Upper lobe of right lung (tissue), 1 donor: ENCODE measurements at regions not wholly inside any gene's neighbourhood (a gene's known extent, or its start where the extent isn't known, plus 50 kb on each side); places are given as distances from the start of the nearest gene placed in this dataset.

Experiments used
- ATAC-seq: fragments of 200-7000 bp; cut with Tn5 transposase; one replicate; pipeline ENCODE4 v1.9.1; 2020; ENCODE audit warnings: mild to moderate bottlenecking, moderate library complexity
- DNase-seq: peaks from one replicate; pipeline ENCODE4 v3.0.0-alpha.2; 2020
- H3K27ac ChIP-seq: fragments of 200-600 bp; one replicate; pipeline ENCODE4 v1.8.0; 2022
- H3K27me3 ChIP-seq: fragments of 200-600 bp; one replicate; pipeline ENCODE4 v1.8.0; 2022; ENCODE audit warnings: mild to moderate bottlenecking
- H3K36me3 ChIP-seq: fragments of 200-600 bp; one replicate; pipeline ENCODE4 v1.8.0; 2022
- H3K4me1 ChIP-seq: fragments of 200-600 bp; one replicate; pipeline ENCODE4 v1.8.0; 2022
- H3K4me3 ChIP-seq: fragments of 200-600 bp; one replicate; pipeline ENCODE4 v1.8.0; 2022; ENCODE audit warnings: mild to moderate bottlenecking
- H3K9me3 ChIP-seq: fragments of 200-600 bp; one replicate; pipeline ENCODE4 v1.8.0; 2022
- CTCF ChIP-seq: fragments of 200-600 bp; IDR thresholded peaks from one replicate; pipeline ENCODE4 v1.8.0; 2022; ENCODE audit warnings: antibody characterized with exemption
- intact Hi-C: fragments of 100-400 bp; cut with DNase I; formaldehyde crosslinking; loops from one replicate; pipeline ENCODE4 v1.11.0; 2022
- donor health status: DM: no; HTN: yes; CAD: no; lungs with severe emphysema.

GRCh38 chr1:217230412-217230811 is 400.5 kb downstream of the GPATCH2 start:
- Histone ChIP-seq H3K9me3 (no peaks in the 10 kb centered on the region), H3K36me3 (no peaks in the 10 kb centered on the region), H3K4me1 (no peaks in the 10 kb centered on the region), H3K27ac (no peak overlapping the region), H3K4me3 (no peak overlapping the region), H3K27me3 (no peaks in the 10 kb centered on the region)
- TF ChIP-seq CTCF, result no peak
- DNase-seq, result no peak
- intact Hi-C loops, result no loop called here
- ATAC-seq, result no peak

GRCh38 chr1:217228689-217229088 is 402.2 kb downstream of the GPATCH2 start:
- H3K9me3 ChIP-seq, result no peaks in the 10 kb centered on the region
- intact Hi-C loops, result no loop called here
- H3K36me3 ChIP-seq, result no peaks in the 10 kb centered on the region
- H3K4me1 ChIP-seq, result no peaks in the 10 kb centered on the region
- ATAC-seq (no peak), DNase-seq (no peak)
- no peak for TF ChIP-seq CTCF
- no peak overlapping the region for H3K27ac ChIP-seq
- H3K4me3 ChIP-seq, result no peak overlapping the region
- H3K27me3 ChIP-seq, result no peaks in the 10 kb centered on the region

- intact Hi-C loops, result no loop called here
- no peak for DNase-seq
- no peaks in the 10 kb centered on the region for H3K9me3 ChIP-seq
- H3K27me3 ChIP-seq, result no peaks in the 10 kb centered on the region
- no peak overlapping the region for H3K27ac ChIP-seq
- H3K36me3 ChIP-seq, result no peaks in the 10 kb centered on the region
- TF ChIP-seq CTCF, result no peak
- H3K4me3 ChIP-seq, result no peak overlapping the region
- no peaks in the 10 kb centered on the region for H3K4me1 ChIP-seq
- no peak for ATAC-seq
Measured at GRCh38 chr1:217224201-217224600, 406.7 kb downstream of the GPATCH2 start.

- Histone ChIP-seq H3K27me3 (no peaks in the 10 kb centered on the region), H3K4me1 (no peaks in the 10 kb centered on the region), H3K36me3 (no peaks in the 10 kb centered on the region), H3K9me3 (no peaks in the 10 kb centered on the region), H3K4me3 (no peak overlapping the region), H3K27ac (no peak overlapping the region)
- DNase-seq, result no peak
- no peak for TF ChIP-seq CTCF
- ATAC-seq, result no peak
- intact Hi-C loops, result no loop called here
Measured at GRCh38 chr1:217214551-217214950, 416.3 kb downstream of the GPATCH2 start.

GRCh38 chr1:217211486-217211885 is 419.4 kb downstream of the GPATCH2 start:
- H3K36me3 ChIP-seq, result no peaks in the 10 kb centered on the region
- intact Hi-C loops, result no loop called here
- H3K27ac ChIP-seq, result no peak overlapping the region
- DNase-seq (no peak), ATAC-seq (no peak)
- TF ChIP-seq CTCF, result no peak
- no peak overlapping the region for H3K4me3 ChIP-seq
- H3K4me1 ChIP-seq, result no peaks in the 10 kb centered on the region
- H3K9me3 ChIP-seq, result no peaks in the 10 kb centered on the region
- no peaks in the 10 kb centered on the region for H3K27me3 ChIP-seq

- H3K4me3 ChIP-seq, result no peak overlapping the region
- H3K27ac ChIP-seq, result no peak overlapping the region
- intact Hi-C loops, result no loop called here
- no peak for TF ChIP-seq CTCF
- ATAC-seq (no peak), DNase-seq (no peak)
- H3K4me1 ChIP-seq, result no peaks in the 10 kb centered on the region
- H3K9me3 ChIP-seq, result no peaks in the 10 kb centered on the region
- H3K36me3 ChIP-seq, result no peaks in the 10 kb centered on the region
- no peaks in the 10 kb centered on the region for H3K27me3 ChIP-seq
Measured at GRCh38 chr1:217205578-217205977, 425.3 kb downstream of the GPATCH2 start.
